Epithelial cell of prostate (primary cell): ENCODE measurements at regions not wholly inside any gene's neighbourhood (a gene's known extent, or its start where the extent isn't known, plus 50 kb on each side); places are given as distances from the start of the nearest gene placed in this dataset.

Experiments used
- DNase-seq: peaks from one replicate; pipeline ENCODE4 v3.0.0-alpha.2; 2011; ENCODE audit warnings: low read depth, low spot score
- H3K27ac ChIP-seq: fragments of 450-650 bp; 2 replicates; pipeline ENCODE4 v1.5.1; 2017; ENCODE audit warnings: mild to moderate bottlenecking

- DNase-seq = no peak
- H3K27ac ChIP-seq = no peak overlapping the region
These were observed 1302.8 kb upstream of the SEL1L start for GRCh38 chr14:82836256-82836950.

GRCh38 chr14:82837611-82838140 is 1304.0 kb upstream of the SEL1L start:
- no peak overlapping the region for H3K27ac ChIP-seq
- no peak for DNase-seq

GRCh38 chr14:82850576-82850975 is 1316.9 kb upstream of the SEL1L start:
- no peak for DNase-seq
- no peak overlapping the region for H3K27ac ChIP-seq

GRCh38 chr14:82854131-82854530 is 1320.5 kb upstream of the SEL1L start:
- H3K27ac ChIP-seq = no peak overlapping the region
- no peak for DNase-seq

- H3K27ac ChIP-seq = no peak overlapping the region
- DNase-seq = no peak
These were observed 1321.2 kb upstream of the SEL1L start for GRCh38 chr14:82854901-82855300.

- peak; percentile 56 for DNase-seq
- H3K27ac ChIP-seq = no peak overlapping the region
These were observed 1322.3 kb upstream of the SEL1L start for GRCh38 chr14:82855912-82856391.

GRCh38 chr14:82861313-82861712 is 1327.7 kb upstream of the SEL1L start:
- H3K27ac ChIP-seq = no peak overlapping the region
- DNase-seq = no peak

- DNase-seq = no peak
- no peak overlapping the region for H3K27ac ChIP-seq
These were observed 1338.8 kb upstream of the SEL1L start for GRCh38 chr14:82872494-82872893.

- DNase-seq = no peak
- H3K27ac ChIP-seq = no peak overlapping the region
These were observed 1345.3 kb upstream of the SEL1L start for GRCh38 chr14:82878951-82879350.

- peak overlapping the region; percentile 46 for H3K27ac ChIP-seq
- peak; percentile 41 for DNase-seq
These were observed 1346.4 kb upstream of the SEL1L start for GRCh38 chr14:82879949-82880535.

GRCh38 chr14:82886670-82887069 is 1353.0 kb upstream of the SEL1L start:
- H3K27ac ChIP-seq = no peak overlapping the region

GRCh38 chr14:82889701-82890100 is 1356.0 kb upstream of the SEL1L start:
- no peak for DNase-seq
- H3K27ac ChIP-seq = no peak overlapping the region

More at GRCh38 chr14:82886670-82887069, 1353.0 kb upstream of the SEL1L start:
- DNase-seq = no peak

- DNase-seq = no peak
- H3K27ac ChIP-seq = no peak overlapping the region
These were observed 1362.8 kb upstream of the SEL1L start for GRCh38 chr14:82896476-82896875.

- no peak overlapping the region for H3K27ac ChIP-seq
- no peak for DNase-seq
These were observed 1364.0 kb upstream of the SEL1L start for GRCh38 chr14:82897469-82898308.

GRCh38 chr14:82905762-82906161 is 1372.1 kb upstream of the SEL1L start:
- DNase-seq = no peak
- H3K27ac ChIP-seq = no peak overlapping the region

GRCh38 chr14:82911930-82912329 is 1378.3 kb upstream of the SEL1L start:
- no peak overlapping the region for H3K27ac ChIP-seq
- DNase-seq = no peak

- DNase-seq = no peak
- H3K27ac ChIP-seq = no peak overlapping the region
These were observed 1379.7 kb upstream of the SEL1L start for GRCh38 chr14:82913396-82913795.

GRCh38 chr14:82915381-82915780 is 1381.7 kb upstream of the SEL1L start:
- DNase-seq = no peak
- no peak overlapping the region for H3K27ac ChIP-seq

- DNase-seq = no peak
These were observed 1402.0 kb upstream of the SEL1L start for GRCh38 chr14:82935691-82936090.

GRCh38 chr14:82951171-82951570 is 1417.5 kb upstream of the SEL1L start:
- H3K27ac ChIP-seq = no peak overlapping the region
- DNase-seq = no peak

More at GRCh38 chr14:82935691-82936090, 1402.0 kb upstream of the SEL1L start:
- H3K27ac ChIP-seq = no peak overlapping the region

GRCh38 chr14:82963756-82964155 is 1430.1 kb upstream of the SEL1L start:
- no peak for DNase-seq
- no peak overlapping the region for H3K27ac ChIP-seq
